Body of pancreas (tissue), 4 donors: ENCODE measurements at regions not wholly inside any gene's neighbourhood (a gene's known extent, or its start where the extent isn't known, plus 50 kb on each side); places are given as distances from the start of the nearest gene placed in this dataset.

Source experiments
- ATAC-seq: fragments of 150-250 bp; one replicate; pipeline ENCODE4 v1.9.1; 2016
- DNase-seq, 4 donors: peaks; one replicate each; pipeline ENCODE4 v3.0.0-alpha.2; 2019
- H3K27ac ChIP-seq, 4 donors: fragments of 200-600 bp; sonication (generic); 1 replicate in 3 of 4; 2 replicates in 1 of 4; pipeline versions ENCODE4 v1.5.1 to v1.6.1; 2016 to 2019; ENCODE audit warnings: mild to moderate bottlenecking in 1 of 4, mixed read lengths in 1 of 4, moderate library complexity in 1 of 4
- H3K27me3 ChIP-seq, 2 donors: fragments of 200-600 bp; sonication (generic); one replicate each; pipeline ENCODE4 v1.6.0; 2016; ENCODE audit warnings: mild to moderate bottlenecking in 1 of 2
- H3K36me3 ChIP-seq, 2 donors: fragments of 200-600 bp; sonication (generic); replicated peaks in 1 of 2; 2 replicates each; pipeline ENCODE4 v1.5.1; 2016; ENCODE audit warnings: low read depth in 2 of 2; ENCODE audit not compliant: insufficient read depth in 1 of 2
- H3K4me1 ChIP-seq: fragments of 200-600 bp; sonication (generic); one replicate; pipeline ENCODE4 v1.6.0; 2016
- H3K4me3 ChIP-seq, 2 donors: fragments of 200-600 bp; sonication (generic); 1 replicate in 1 of 2; 2 replicates in 1 of 2; pipeline ENCODE4 v1.5.1; 2016 to 2019
- H3K9me3 ChIP-seq, 3 donors: fragments of 200-600 bp; sonication (generic); 1 replicate in 2 of 3; 2 replicates in 1 of 3; pipeline ENCODE4 v1.5.1; 2016
- POLR2A ChIP-seq, 3 donors: fragments of 450-650 bp; IDR thresholded peaks; one replicate each; pipeline ENCODE4 v1.6.1; 2016; ENCODE audit warnings: antibody characterized with exemption in 3 of 3, mild to moderate bottlenecking in 2 of 3
- WGBS, 2 donors: methylation state at CpG; one replicate each; pipeline ENCODE4 v1.1.5; 2017; 5-methylcytosine and 5-hydroxymethylcytosine counted together
- intact Hi-C: fragments of 100-400 bp; cut with DNase I; formaldehyde crosslinking; loops from one replicate; pipeline ENCODE4 v1.15.1; 2023
- TF ChIP-seq, protein P1 (sequence below), 7 experiments: fragments of 450-650 bp in 4 of 7; fragments of 200-600 bp in 3 of 7; sonication (generic) in 3 of 7; IDR thresholded peaks; one replicate each; pipeline ENCODE4 v1.5.1; 2016 to 2019; ENCODE audit warnings: antibody characterized with exemption in 7 of 7

DNA sequence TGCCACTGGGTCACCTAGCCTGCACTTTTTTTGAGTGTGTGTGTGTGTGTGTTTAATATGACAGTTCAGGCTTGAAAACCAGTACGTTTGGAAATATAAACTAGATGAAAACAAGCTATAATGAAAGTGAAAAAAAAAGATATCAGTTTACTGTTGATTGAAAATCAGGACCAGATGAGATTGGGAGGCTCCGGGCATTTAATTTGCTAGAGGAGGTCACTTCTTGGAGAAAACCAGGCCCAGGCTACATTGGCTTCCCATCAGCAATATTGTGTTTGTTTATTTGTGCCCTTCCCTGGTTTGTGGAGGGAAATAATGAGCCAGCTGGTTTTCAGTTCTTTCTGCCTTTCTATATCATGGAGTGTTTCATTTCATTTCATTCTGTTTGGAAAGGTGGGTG lies 246.6 kb upstream of the JAG1 start:
- DNase-seq (no peak), ATAC-seq (no peak)
- WGBS, 2 donors, result 59 to 73% methylated on average over 2 of the region's 2 CpGs
- H3K4me1 ChIP-seq, result peaks cover 6% of the 10 kb centered on the region
- H3K4me3 ChIP-seq, result no peak overlapping the region
- intact Hi-C loops, result no loop called here
- no peaks in the 10 kb centered on the region for H3K36me3 ChIP-seq
- H3K27ac ChIP-seq, result no peak overlapping the region
- no peaks in the 10 kb centered on the region for H3K27me3 ChIP-seq
- no peaks in the 10 kb centered on the region for H3K9me3 ChIP-seq
- TF ChIP-seq POLR2A (IDR thresholded peaks at IDR 0.05), result no peak
- TF ChIP-seq, protein P1, sequence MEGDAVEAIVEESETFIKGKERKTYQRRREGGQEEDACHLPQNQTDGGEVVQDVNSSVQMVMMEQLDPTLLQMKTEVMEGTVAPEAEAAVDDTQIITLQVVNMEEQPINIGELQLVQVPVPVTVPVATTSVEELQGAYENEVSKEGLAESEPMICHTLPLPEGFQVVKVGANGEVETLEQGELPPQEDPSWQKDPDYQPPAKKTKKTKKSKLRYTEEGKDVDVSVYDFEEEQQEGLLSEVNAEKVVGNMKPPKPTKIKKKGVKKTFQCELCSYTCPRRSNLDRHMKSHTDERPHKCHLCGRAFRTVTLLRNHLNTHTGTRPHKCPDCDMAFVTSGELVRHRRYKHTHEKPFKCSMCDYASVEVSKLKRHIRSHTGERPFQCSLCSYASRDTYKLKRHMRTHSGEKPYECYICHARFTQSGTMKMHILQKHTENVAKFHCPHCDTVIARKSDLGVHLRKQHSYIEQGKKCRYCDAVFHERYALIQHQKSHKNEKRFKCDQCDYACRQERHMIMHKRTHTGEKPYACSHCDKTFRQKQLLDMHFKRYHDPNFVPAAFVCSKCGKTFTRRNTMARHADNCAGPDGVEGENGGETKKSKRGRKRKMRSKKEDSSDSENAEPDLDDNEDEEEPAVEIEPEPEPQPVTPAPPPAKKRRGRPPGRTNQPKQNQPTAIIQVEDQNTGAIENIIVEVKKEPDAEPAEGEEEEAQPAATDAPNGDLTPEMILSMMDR (IDR thresholded peaks at IDR 0.05), result no peak

DNA sequence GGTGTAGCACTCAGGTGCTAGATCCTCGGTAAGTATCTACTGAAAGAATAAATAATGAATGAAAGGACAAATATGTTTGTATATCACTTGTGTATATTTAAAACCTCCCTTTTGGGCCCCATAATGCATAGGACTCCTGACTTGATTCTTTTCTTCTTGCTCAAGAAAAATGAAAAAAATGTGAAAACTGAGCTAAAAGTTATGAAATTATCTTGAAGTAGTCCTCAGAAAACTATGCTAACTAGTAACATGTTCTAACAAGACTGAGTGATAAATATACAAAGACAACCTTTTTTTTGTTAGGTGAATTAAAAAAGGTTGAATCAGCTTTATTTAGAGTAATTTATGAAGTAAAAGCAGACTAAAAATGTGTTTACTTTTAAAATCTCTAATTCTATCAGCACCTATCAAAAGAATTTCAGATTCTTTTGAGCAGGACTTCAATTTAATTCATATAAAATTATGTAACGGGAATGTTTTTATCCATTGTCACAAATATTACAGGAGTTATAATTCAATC lies 247.8 kb upstream of the JAG1 start:
- H3K4me3 ChIP-seq, result no peak overlapping the region
- H3K4me1 ChIP-seq, result peaks cover 7% of the 10 kb centered on the region
- no peaks in the 10 kb centered on the region for H3K27me3 ChIP-seq
- no peak overlapping the region for H3K27ac ChIP-seq
- TF ChIP-seq, protein P1 (IDR thresholded peaks at IDR 0.05), result no peak
- TF ChIP-seq POLR2A (IDR thresholded peaks at IDR 0.05), result no peak
- no peaks in the 10 kb centered on the region for H3K9me3 ChIP-seq
- DNase-seq (no peak), ATAC-seq (no peak)
- 72 to 75% methylated on average over 2 of the region's 2 CpGs for WGBS, 2 donors
- no peaks in the 10 kb centered on the region for H3K36me3 ChIP-seq
- intact Hi-C loops, result no loop called here

DNA sequence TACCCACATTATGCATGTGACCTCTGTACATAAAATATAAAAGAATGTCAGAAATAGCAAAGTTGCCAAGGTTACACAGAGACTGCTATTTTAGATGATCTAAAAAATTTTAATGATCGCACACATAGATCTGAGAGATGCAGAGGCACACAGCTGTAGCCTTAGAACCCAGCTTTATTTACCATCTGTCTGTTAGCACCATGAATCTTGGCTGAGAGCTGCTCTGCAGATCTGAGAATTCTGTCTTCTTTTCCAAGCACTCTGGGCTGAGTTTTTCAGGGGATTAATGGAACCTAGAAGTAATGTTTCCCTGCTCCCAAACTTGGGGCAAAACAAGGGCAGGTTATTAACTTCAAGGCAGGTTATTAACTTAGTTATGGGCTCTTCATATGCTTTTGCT lies 248.7 kb upstream of the JAG1 start:
- H3K27ac ChIP-seq, result no peak overlapping the region
- no peaks in the 10 kb centered on the region for H3K27me3 ChIP-seq
- no peak for ATAC-seq
- no peaks in the 10 kb centered on the region for H3K36me3 ChIP-seq
- H3K4me3 ChIP-seq, result no peak overlapping the region
- intact Hi-C loops, result no loop called here
- no peak for DNase-seq
- TF ChIP-seq POLR2A (IDR thresholded peaks at IDR 0.05), result no peak
- TF ChIP-seq, protein P1 (IDR thresholded peaks at IDR 0.05), result no peak
- WGBS, 2 donors, result 48 to 54% methylated on average over 1 of the region's 1 CpG
- peaks cover 16% of the 10 kb centered on the region for H3K4me1 ChIP-seq
- no peaks in the 10 kb centered on the region for H3K9me3 ChIP-seq

DNA sequence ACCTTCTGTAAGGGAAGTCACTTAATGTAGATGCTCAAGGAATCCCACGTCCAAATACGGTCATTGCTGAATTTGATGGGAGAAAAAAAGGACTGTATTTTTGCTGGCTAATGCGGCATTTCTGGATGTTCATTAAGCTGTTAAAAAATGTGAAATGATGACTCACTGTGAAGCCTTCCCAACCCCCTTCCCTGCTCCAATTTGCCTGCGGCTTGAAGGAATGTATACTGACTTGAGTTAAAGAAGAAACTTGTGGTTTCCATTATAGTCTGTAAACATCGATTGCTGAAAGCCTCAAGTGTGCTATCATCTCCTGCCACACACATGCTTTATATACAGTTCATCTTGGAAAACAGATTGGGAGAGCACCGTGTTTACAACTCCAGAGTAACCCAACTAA lies 249.1 kb upstream of the JAG1 start:
- no peak for TF ChIP-seq POLR2A (IDR thresholded peaks at IDR 0.05)
- TF ChIP-seq, protein P1 (IDR thresholded peaks at IDR 0.05), result no peak
- ATAC-seq (no peak), DNase-seq (no peak)
- H3K36me3 ChIP-seq, result no peaks in the 10 kb centered on the region
- intact Hi-C loops, result no loop called here
- H3K4me1 ChIP-seq, result peaks cover 20% of the 10 kb centered on the region
- 75% methylated on average over 6 of the region's 6 CpGs for WGBS, 2 donors
- H3K9me3 ChIP-seq, result no peaks in the 10 kb centered on the region
- no peak overlapping the region for H3K27ac ChIP-seq
- H3K27me3 ChIP-seq, result no peaks in the 10 kb centered on the region
- no peak overlapping the region for H3K4me3 ChIP-seq

DNA sequence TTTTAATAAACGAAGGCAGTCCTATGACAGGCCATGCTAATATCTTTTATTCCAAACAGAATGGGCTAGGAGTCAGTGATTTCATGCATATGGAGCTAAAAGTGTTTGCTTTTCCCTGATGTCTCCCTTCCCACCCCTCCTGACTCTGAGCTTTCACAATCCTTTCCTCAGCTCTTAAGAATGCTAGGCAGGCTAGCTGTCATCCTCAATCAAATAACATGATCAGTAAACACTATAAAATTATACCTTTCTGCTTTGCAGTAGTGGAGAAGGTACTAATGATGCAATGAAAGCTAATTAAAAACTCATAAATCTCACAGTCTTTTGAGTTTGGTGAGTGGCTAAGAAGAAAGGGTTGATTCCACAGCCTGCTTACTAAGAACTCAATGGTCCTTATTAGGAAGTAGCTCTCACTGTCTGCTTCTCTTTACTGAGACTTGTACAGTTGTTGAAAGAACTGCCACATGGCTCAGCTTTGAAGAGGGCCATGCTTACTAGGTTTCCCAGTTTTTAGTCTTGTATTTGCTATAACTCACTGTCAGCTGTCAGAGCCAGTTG lies 250.9 kb upstream of the JAG1 start:
- Histone ChIP-seq H3K4me3 (no peak overlapping the region), H3K9me3 (no peaks in the 10 kb centered on the region), H3K27ac (no peak overlapping the region), H3K36me3 (no peaks in the 10 kb centered on the region), H3K4me1 (peaks cover 26% of the 10 kb centered on the region), H3K27me3 (no peaks in the 10 kb centered on the region)
- intact Hi-C loops, result no loop called here
- ATAC-seq (peak; percentile 57), DNase-seq (no peak)
- WGBS, 2 donors, result 55 to 67% methylated on average over 1 of the region's 1 CpG
- TF ChIP-seq, protein P1 (IDR thresholded peaks at IDR 0.05), result no peak
- no peak for TF ChIP-seq POLR2A (IDR thresholded peaks at IDR 0.05)
